GM12873 (cell line): ENCODE measurements at regions not wholly inside any gene's neighbourhood (a gene's known extent, or its start where the extent isn't known, plus 50 kb on each side); places are given as distances from the start of the nearest gene placed in this dataset.

Experiments used
- TF ChIP-seq, protein P1 (sequence below): IDR thresholded peaks from 2 replicates; pipeline ENCODE4 v1.5.1; 2012; ENCODE audit warnings: low read depth, mild to moderate bottlenecking, moderate library complexity, low read length, control low read depth; ENCODE audit not compliant: insufficient read depth; ENCODE audit errors: missing control alignments

DNA sequence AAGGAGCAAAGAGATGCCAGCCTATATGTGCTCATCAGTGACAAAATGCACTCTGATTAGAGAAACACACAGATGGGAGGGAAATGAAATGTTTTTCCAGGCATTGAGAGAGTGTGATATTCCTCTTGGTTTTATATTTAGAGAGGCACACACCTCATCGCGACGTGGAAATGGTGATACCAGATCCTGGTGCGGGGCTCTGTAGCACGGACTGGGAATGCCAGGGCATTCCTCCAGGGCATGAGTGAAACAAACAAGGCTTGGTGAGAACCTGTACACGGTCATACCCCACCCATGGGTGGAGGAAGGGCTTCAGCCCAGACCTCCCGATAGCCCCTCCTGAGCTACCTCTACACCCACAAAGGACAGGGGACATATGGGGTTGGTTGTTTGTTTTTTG, 280.2 kb downstream of the C16orf95 start:
- TF ChIP-seq, protein P1, sequence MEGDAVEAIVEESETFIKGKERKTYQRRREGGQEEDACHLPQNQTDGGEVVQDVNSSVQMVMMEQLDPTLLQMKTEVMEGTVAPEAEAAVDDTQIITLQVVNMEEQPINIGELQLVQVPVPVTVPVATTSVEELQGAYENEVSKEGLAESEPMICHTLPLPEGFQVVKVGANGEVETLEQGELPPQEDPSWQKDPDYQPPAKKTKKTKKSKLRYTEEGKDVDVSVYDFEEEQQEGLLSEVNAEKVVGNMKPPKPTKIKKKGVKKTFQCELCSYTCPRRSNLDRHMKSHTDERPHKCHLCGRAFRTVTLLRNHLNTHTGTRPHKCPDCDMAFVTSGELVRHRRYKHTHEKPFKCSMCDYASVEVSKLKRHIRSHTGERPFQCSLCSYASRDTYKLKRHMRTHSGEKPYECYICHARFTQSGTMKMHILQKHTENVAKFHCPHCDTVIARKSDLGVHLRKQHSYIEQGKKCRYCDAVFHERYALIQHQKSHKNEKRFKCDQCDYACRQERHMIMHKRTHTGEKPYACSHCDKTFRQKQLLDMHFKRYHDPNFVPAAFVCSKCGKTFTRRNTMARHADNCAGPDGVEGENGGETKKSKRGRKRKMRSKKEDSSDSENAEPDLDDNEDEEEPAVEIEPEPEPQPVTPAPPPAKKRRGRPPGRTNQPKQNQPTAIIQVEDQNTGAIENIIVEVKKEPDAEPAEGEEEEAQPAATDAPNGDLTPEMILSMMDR = no peak

DNA sequence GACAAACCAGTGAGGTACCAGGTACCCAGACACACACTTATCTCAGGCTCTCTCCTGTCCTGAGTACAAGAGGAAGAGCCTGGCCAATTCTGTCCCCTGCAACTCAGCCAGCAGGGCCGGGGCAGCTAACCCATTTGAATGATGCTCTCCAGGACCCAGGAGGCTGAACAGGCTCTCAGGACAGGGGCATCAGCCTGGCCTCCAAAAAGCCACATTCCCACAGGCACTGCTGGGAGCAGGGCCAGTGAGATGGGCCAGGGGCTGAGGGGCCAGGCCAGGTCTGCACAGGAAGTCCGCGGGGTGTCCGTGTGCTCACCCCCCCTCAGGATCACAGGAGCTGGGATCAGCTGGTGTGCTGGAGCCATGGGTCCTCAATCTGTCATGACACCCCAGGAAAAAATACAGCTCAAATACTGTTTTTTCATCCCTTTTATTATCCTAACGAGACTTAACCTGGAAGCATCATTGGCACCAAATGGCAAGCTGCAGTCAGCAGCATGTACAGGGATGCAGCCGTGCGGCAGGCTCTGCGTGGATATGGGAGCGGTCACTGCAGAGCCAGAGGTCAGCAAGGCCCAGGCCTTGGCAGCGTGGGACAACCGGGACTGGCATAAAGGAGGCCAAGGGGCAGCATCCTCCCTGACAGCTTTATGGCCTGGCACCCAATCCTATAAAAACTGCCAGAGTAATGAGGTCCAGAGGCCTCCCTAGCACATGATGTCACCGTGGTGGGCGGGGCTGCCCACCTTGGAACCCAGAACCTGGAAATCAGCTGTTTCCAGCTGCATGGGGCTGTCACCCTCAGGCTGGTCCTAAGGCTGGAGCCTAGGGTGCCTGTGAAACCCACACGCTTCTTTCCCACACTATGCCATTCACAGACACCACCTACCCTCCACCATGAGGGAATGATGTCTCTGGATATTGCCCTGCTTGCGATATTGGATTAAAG, 276.7 kb downstream of the C16orf95 start:
- TF ChIP-seq, protein P1 = no peak

DNA sequence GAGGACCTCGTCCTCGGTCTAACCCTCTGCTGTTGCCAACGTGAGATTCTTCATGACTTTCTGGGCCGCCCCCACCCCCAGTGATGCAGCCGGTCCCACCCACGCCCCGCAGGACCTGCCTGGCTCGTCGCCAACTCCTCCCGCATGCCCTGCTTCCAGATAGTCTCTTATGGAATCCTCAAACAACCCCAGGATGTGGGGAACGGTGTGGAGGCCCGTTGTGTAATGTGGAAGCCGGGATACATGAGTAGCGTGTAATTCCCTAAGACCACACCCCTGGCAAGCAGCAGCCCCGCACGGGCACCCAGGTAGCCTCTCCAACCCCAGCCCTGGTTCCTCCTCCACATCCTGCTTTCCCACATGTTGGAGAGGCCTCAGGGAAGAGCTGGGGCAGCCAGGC, 275.9 kb downstream of the C16orf95 start:
- TF ChIP-seq, protein P1 = no peak

DNA sequence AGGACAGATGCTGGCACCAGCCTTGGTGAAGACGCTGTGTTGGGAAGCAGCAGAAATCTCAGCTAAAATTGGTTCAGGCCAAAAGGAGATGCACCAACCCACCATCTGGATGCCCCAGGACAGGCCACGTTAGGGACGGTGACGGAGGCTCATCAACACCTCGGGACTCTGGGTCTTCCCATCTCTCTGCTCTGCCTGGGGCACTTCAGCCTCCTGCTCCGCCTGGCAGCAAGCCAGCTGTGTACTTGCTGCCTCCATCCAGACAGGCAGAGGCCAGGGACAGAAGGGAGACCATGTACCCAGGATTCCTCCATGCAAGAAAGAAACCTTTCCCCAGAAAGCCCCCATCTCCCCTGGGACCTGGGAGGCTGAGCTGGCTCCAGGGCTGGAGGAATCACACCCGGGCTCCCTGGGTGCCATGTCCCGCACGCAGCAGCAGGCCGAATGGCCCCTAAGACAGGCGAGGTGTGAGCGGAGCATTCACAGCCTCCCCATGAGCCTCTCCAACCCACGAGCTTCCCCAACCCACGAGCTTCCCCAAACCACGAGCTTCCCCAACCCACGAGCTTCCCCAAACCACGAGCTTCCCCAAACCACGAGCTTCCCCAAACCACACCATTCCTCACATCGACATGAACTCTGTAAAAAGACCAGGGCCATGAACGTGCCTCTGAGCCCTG, 274.5 kb downstream of the C16orf95 start:
- TF ChIP-seq, protein P1 = no peak

DNA sequence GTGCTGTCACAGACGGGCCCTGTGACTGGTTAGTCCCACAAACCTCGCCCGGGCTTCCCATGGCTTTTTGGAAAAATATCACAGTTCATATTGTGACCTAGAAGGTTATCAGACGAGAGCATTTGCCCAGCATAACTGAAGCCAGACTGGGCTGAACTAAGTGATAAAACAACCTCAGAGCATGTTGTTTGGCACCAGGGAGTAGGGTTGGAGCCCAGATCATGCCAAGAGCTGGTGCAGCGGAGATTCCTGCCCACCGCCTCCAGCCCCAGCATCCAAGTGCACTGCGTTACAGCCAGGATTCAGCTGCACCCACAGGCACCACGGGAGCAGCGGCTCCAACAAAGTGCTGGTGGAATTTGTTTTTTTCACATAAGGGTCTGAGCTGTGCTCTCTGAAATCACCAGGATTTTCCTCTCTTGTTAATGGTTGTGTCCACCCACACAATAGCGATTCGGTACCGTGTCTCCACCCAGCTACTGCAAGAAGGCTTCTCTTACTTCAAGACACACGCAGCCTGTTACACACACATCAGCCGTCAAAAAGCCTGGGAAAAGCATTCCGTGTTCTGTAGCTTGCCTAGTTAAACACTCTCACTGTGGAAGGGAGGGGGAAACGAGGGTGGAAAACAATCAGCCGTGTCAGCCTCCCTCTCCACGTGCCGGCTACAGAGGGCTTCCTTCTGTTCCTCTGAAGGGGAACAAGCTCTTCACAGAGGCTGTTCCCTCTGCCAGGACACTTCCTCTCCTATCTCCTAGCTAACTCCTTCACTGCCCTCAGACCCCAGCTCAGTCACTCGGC, 273.8 kb downstream of the C16orf95 start:
- TF ChIP-seq, protein P1 = no peak

DNA sequence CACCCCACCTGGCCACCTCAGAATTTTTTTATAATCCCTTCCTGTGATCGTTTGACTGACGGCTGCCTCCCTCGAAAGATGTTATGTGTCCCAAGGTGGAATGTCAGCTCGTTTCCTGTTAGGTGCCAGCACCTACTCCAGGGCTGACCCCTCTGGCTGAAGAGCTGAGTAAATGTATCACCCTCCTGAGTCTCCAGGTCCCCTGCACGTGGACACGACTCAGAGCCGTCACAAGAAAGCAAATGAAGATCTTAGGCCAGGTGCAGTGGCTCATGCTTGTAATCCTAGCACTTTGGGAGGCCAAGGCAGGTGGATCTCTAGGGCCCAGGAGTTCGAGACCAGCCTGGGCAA, 273.2 kb downstream of the C16orf95 start:
- TF ChIP-seq, protein P1 = no peak

DNA sequence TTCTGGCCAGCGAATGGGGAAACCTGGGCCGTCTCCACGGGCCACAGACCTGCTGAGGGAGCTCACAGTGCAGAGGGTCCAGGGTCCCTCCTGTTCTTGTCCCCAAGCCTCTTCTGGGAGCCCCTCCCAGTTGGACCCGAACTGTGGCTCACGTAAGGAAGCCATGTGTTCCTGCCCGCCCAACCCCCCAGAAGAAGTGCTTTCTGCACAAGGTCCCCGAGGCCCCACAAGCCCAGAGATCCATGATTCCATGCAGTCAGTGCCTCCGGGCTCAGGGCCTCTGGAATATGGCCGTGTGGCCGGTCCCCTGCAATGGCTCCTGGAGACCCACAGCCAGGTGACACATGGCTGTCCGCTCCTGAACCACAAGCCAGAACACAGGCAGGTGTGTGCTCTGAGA, 272.4 kb downstream of the C16orf95 start:
- TF ChIP-seq, protein P1 = no peak
